HS-5 (cell line): ENCODE measurements at regions not wholly inside any gene's neighbourhood (a gene's known extent, or its start where the extent isn't known, plus 50 kb on each side); places are given as distances from the start of the nearest gene placed in this dataset.

Experiments
- DNase-seq: peaks from one replicate; pipeline ENCODE4 v3.0.0-alpha.2; 2012; ENCODE audit warnings: low read depth

DNA sequence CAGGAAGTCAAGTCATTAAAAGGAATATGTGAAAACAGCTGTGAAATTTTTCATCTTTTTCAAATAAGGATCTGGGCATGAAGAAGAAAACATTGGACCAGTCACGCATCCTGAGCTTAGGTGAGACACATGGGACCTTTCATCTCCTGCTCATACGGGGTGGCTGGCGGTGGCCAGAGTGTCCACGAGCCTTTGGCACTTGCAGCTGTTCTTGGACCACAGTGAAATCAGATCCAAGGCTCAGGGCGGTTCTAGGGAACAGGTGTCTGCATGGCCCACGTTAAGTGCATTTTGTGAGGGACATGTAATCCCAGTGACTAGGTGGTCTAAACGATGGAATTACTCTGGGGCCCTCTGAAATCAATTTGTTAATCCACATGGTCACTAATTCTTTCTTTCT lies 212.7 kb upstream of the COPS8 start:
- no peak for DNase-seq

DNA sequence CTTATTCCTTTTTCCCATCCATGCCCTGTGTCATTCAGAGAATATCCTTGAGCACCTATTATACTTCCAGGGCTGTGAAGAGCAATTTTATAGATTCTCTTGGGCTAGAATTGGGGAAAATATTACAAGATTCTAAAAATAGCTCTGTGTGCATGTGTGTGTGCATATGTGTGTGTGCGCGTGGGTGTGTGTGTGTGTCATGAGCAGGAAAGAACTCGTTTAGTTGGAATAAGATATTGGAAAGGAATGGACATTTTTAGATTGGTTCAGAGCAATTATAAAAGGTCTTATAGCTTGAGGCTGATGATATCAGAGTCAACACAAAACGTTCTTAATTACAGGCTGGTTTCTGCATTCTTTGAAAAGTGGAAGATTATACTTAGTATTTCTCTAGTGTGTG lies 212.1 kb upstream of the COPS8 start:
- no peak for DNase-seq

DNA sequence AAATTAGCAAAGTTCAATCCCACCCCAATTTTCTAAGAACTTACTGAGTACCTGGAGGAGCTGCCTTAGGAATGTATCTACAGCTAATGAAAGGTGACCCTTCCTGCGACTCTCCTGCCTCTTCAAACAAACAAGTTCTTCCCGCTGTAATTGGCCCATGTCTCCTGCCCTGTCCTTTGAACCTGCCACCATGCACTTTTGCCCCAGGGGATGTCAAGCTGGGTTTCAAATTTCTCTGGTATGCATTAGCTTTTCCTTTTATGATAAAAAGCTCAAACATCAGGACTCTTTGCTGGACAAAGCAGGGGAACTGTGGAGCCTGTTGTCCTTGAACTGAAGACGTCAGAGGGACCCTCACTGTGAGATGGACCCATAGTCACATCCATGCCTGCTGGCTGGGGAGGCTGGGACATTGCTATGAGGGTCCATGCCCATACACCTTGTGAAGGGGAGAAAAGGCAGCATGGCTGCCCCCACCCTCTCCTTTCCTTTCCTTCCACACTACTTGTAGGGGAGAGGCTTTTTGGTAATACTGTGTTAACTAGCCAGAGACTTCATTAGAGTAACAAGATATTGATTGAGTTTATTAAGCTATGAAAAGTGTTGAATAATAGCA lies 210.7 kb upstream of the COPS8 start:
- no peak for DNase-seq

- DNase-seq, result no peak
Measured at GRCh38 chr2:236875906-236876505, 209.7 kb upstream of the COPS8 start.

- no peak for DNase-seq
Measured at GRCh38 chr2:236876642-236877041, 209.0 kb upstream of the COPS8 start.

GRCh38 chr2:236877972-236878371 lies 207.7 kb upstream of the COPS8 start:
- no peak for DNase-seq

DNA sequence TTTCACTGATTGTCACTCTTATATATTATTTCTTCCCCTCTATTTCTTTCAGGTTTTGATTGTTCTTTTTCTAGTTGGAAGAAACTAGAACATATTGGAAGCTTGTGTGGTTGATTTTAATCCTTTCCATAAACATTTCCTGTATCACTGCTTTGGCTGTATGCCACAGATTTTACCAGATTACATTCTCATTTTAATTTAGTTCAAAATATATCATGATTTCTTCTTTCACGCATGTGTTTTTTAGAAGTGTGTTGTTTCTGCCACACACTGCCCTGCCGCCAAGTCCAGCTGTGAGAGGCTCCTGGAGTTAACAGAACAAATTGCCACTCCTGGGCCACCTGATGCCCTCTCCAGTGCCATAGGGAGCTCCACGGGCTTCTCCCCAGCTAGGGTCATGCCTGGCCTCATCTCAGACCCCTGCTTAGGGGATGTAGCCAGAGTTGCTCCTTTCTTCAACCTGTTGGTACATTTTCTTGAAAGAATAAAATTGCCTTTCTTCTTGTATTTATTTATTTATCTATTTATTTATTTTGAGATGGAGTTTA lies 206.2 kb upstream of the COPS8 start:
- DNase-seq, result no peak

DNA sequence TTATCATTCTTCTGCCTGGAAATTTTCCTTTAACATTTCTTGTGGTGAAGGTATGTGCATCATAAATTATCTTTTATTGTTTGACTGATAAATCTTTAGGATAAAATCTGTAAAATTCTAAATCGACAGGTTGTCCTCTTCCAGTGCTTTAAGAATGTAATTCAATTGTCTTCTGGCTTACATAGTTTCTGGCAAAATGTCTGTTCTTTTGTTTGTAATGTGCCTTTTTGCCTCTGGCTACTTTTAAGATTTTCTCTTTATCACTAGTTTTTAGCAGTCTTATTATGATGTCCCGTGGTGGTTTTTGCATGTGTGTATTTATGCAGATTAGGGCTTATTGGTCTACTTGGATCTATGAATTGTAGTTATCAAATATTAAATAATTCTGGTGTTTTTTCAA lies 203.6 kb upstream of the COPS8 start:
- DNase-seq, result no peak

DNA sequence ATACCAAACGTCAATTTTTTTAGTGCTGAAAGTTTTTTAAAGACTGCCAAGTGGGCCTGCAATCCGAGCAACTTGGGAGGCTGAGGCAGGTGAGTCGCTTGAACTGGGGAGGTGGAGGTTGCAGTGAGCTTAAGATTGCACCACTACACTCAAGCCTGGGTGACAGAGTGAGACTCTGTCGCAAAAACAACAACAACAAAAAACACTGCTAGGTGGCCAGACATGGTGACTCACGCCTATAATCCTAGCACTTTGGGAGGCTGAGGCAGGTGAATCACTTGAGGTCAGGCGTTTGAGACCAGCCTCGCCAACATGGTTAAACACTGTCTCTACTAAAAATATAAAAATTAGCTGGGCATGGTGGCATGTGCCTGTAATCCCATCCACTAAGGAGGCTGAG lies 202.8 kb upstream of the COPS8 start:
- no peak for DNase-seq

DNA sequence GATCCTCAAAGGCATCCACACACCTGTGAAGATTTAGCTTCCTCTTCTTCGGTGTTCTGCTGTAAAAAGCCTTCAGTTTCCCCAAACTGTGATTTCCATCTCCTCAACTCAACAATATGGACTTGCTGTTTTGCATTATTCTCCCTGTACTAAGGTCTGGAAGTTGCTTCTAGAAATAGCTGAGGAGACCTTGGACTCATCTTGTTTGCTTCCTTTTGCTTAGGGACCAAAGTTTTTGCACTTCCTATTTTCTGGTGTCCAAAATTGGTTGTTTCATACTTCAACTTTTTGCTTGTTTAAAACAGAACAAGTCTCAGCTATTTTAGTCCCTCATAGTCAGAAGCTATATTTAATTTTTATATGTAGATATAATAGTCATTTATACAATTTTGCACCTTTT lies 201.9 kb upstream of the COPS8 start:
- DNase-seq, result no peak

DNA sequence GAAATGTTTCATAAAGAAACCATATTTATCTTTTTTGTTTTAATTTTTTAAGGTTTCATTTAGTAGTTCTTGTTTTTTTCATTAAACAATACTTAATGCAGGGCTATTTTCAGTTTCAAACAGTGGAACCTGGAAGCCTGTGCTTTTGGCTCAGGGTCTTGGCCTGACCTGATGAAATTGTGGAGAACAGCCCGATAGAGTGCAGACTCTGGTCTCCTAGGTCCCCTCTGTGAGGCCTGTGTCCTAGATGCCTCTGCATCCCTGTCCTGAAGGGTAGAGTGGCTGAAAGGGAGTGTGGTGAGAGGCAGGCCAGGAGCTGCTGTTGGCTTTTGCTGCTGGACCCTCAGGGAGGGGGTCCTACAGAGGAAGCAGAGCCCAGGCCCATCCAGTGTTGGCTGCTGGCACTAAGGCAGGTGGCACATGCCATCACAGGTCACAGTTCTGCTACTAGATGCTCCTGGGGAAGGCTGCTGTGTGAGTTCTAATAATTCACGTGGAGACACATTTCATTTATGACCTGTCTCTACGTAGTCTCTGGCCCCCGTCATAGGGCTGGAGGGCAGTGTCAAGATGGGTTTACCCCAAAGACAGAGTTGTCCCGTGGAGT lies 201.0 kb upstream of the COPS8 start:
- no peak for DNase-seq

GRCh38 chr2:236886456-236886855 lies 199.2 kb upstream of the COPS8 start:
- DNase-seq, result no peak

DNA sequence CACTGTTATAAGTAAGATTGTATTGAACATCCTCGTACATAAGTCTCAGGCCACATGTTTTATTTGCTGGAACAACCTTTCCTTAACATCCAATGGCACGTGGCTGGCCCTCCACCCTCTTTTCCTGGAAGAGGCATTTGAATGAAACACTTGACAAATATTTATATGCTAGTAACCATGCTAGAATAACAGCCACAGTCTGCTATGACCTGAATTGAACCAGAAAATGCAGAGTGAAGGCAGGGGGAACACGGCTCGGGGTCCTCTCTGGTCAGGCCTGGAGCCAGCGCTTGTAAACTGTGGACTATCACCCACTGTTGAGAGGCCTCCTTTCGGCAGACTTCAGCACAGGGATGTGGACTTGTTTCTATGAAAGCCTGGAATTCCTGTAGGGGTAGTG lies 198.2 kb upstream of the COPS8 start:
- DNase-seq, result no peak

GRCh38 chr2:236887953-236888793 lies 197.5 kb upstream of the COPS8 start:
- DNase-seq, result no peak

GRCh38 chr2:236888794-236889780 lies 196.6 kb upstream of the COPS8 start:
- DNase-seq, result no peak

DNA sequence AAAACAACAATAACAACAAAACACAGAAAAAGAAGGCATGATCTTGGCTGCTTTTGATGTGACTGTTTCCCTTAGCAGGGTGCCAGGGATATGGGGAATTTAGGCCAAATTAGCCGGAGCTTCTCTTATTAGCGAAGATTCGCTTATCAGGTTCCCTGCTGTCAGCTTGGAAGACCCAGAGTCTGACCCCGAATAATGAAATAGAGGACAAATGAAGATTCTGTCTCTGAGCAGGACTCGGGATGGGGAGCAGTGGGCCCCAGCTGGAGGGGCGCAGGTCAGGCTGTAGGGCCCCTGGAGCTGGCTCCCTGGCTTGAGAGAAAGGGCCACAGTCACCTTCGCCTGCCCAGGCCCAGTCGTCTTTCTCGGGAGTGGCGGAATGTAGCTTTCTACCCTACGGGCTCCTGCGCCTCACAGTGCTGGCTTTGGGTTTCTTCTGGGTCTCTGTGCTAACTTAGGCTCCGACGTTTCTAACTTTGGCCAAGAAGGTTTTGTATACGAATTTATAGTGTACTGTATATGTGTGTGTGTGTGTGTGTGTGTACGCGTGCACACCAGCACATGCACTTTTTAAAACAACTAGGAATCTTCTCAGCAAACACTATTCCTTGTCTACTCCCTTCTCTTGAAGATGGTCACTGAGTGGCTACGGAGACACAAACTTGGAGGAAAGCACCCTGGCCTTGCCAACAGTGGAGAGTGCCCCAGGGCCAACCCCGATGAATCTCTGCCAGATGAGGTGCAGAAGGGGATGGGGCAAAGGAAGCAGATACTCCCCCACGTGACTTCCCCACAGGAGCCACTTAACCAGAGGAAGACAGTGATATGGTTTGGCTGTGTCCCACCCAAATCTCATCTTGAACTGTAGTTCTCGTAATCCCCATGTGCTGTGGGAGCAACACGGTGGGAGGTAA lies 195.6 kb upstream of the COPS8 start:
- DNase-seq, result no peak

- no peak for DNase-seq
Measured at GRCh38 chr2:236892721-236893120, 193.0 kb upstream of the COPS8 start.

- no peak for DNase-seq
Measured at GRCh38 chr2:236894791-236895190, 190.9 kb upstream of the COPS8 start.

- no peak for DNase-seq
Measured at GRCh38 chr2:236895497-236895896, 190.2 kb upstream of the COPS8 start.

DNA sequence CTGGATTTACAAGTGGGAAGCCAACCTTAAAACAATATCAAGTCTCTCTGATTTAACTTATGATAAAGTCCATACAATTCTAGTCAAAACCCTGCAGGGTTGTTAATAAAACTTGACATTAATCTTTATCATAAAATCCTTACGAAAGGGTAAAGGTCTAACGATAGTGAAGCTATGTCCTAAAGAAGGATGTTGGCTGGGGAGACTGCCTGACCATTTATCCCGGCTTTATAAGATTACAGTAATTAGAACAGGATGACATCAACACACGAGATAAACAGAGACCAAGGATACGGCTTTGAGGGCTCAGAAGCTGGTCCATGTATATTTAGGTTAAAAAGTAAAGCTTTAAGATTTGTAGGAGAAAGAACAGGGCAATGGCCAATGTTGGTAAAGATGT lies 189.0 kb upstream of the COPS8 start:
- no peak for DNase-seq
